ENCODE measurements at regions not wholly inside any gene's neighbourhood (a gene's known extent, or its start where the extent isn't known, plus 50 kb on each side); places are given as distances from the start of the nearest gene placed in this dataset.

- TF ChIP-seq CTCF (IDR thresholded peaks at IDR 0.05; ENCODE audit: poor library complexity) (no peak), EZH2phosphoT487 (IDR thresholded peaks at IDR 0.05; ENCODE audit: low read depth, severe bottlenecking, unreplicated experiment) (no peak), EZH2 (IDR thresholded peaks at IDR 0.05; ENCODE audit: borderline replicate concordance) (no peak)
Measured at GRCh38 chr6:170203212-170203611, 87.7 kb downstream of the DLL1 start.
